GM04504 (cell line): ENCODE measurements at regions not wholly inside any gene's neighbourhood (a gene's known extent, or its start where the extent isn't known, plus 50 kb on each side); places are given as distances from the start of the nearest gene placed in this dataset.
A peak's percentile ranks its signal among the peaks of the same experiment; 100 is the strongest.
"Not testable (repeated sequence)": the region's sequence is repeated elsewhere in the genome, so short reads cannot be mapped to it uniquely, and the experiment has no call there.

Source experiments
- DNase-seq: peaks from one replicate; pipeline ENCODE4 v3.0.0-alpha.2; 2012; ENCODE audit warnings: low read depth

GRCh38 chr12:76971216-76971879 lies 92.5 kb upstream of the CSRP2 start:
- DNase-seq = not testable (repeated sequence)

GRCh38 chr12:76967181-76967885 lies 88.5 kb upstream of the CSRP2 start:
- DNase-seq = no peak

- no peak for DNase-seq
Measured at GRCh38 chr12:76964784-76965571, 86.2 kb upstream of the CSRP2 start.

DNA sequence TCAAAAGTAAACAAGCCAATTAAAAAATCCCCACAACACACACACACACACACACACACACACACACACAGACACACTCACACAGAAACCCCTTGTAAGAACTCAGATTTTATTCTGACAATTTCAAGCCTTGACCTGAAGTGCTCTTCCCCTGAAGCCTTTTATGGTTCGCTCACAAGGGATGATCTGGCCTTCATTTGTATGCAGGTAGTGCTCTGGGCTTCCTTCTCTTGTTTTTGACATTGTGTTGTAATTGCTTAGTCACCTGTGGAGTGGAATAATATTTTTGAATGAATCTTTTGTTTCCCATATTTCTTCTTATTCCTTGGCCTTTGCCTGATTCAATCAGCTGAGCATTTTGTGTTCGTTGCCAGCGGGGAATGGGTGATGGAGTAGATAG lies 83.3 kb upstream of the CSRP2 start:
- no peak for DNase-seq

DNA sequence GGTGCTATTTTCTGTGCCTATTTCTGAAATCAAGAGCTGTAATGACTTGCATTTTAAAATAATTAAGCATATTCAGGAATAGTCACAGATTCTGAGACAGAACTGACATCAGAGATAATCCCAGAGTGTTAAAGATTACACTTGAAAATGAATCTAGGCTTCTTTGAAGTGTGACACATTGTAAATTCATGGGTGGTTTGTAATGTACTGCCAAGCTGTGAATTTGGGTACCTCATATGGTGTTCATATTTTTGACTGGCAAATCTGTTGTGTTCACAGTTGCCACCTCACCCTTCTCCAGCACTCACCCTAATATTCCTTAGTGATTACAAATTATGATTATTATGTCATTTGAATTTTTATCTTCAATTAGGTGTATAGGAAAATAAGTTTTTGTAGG lies 78.5 kb upstream of the CSRP2 start:
- no peak for DNase-seq

- DNase-seq = no peak
Measured at GRCh38 chr12:76952995-76953394, 74.2 kb upstream of the CSRP2 start.

GRCh38 chr12:76948879-76949278 lies 70.1 kb upstream of the CSRP2 start:
- no peak for DNase-seq

DNA sequence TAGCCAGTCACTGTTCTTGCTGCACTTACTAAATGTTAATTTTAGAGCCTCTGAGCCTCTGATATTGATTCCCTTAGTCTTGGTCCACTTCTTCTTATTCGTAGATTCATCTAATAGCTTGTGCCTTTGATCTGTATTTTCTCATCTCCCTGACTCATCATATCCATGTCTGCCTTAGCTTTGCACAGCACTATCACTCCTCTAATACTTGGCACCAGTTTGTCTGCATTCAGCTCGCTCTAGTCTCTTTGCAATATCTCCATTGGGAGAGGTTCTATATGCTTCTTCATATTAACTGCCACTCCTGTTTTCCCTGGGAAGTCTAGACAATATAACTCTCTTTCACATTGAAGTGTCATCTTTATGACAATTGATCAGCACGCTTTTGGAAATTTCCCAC lies 68.5 kb upstream of the CSRP2 start:
- no peak for DNase-seq

DNA sequence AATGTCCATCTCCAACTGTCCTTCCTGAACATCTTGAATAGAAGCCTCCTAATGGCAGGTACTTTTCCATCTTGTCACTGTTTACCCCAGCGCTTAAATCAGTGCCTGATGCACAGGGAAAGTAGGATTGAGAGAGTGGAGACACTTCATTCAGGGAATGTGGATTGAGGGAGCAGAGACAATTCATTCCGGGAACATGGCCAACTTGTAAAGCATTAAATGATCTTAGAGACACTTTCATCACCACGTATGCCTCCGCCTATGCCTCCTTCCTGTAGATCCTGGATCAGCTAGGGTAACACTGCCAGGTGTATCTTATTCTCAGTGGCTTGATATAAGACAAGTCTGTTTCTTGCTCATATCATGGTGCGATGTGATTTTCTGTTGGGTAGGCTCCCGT lies 67.6 kb upstream of the CSRP2 start:
- DNase-seq = no peak

DNA sequence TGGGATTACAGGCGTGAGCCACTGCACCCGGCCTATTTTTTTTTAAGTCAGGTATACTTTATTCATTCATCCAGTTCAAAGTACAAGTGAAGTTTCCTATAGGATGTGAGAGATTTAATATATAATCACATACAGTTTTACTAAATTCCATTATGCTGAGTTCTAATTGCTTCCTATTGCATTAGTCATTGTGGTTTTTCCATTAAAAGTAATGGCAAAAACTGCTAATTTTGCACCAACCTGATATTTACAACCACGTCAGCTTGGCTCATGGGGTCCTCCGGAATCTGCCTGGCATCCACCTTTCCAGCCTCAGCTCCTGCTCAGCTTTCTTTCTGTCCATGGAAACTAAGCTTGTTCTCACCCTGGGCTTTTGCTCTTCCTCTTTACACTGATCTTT lies 67.0 kb upstream of the CSRP2 start:
- no peak for DNase-seq

DNA sequence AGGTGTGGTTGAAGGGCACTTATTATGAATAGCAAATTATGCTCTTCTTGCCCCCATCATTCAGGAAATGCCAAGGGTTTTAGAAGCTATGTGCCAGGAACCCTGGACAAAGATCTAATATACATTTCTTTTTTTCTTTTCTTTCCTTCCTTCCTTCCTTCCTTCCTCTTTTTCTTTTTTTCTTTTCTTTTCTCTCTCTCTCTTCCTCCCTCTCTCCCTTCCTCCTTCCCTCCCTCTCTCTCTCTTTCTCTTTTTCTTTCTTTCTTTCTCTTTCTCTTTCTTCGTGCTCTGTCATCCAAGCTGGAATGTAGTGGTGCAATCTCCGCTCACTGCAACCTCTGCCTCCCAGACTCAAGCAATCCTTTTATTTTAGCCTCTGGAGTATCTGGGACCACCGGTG lies 66.1 kb upstream of the CSRP2 start:
- DNase-seq = no peak

DNA sequence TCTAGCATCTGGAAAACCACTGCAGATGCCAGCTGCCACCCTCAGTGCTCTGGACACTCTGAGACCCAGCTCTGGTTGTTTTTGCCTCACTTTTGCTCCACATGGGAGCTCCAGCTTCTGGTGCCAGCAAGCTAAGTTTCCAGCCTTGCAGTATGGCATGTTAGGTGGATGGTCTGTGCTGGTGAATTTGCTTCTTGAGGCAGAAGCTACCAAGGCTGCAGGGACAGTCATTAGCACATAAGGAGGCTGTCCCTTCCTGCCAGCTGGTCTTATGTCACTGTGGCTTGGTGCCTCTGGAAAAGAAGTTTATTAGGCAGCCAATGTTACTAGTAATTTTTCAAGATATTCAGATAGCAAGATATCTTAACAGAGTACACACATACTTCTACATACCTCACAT lies 64.2 kb upstream of the CSRP2 start:
- DNase-seq = no peak

- peak; percentile 64 for DNase-seq
Measured at GRCh38 chr12:76942267-76942666, 63.4 kb upstream of the CSRP2 start.

DNA sequence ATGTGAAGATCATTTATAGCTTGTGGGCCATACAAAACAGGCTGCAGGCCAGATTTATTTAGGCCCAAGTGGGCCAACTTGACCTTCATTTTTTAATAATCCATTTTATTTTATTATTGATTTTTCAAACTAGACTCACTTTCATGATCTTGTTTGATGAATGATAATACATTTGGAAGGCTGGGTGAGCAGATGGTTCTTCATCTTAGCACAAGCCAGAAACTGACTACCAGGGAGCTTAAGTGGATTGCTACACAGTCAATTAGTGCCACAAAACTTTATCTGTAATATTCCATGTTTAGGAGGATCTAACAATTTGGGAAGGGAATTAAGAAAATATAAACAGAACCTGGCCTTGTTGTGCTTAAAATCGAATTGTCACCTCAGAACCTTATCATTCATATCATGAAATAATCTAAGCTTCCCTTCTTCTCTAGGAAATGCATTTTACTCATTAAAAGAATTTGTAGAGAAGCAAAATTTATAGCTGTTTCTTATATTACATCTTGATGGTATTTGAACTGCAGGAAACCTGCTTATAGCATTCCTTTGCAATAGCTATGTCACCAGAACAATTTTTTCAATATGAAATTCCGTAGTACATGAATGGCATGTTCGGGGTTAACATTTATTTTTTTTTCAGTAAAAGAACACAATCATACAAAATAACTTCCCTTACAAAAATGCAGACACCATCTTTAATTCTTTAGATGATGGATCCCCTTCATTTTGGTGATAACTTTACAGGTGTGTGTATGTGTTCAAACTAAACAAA lies 62.0 kb upstream of the CSRP2 start:
- no peak for DNase-seq

DNA sequence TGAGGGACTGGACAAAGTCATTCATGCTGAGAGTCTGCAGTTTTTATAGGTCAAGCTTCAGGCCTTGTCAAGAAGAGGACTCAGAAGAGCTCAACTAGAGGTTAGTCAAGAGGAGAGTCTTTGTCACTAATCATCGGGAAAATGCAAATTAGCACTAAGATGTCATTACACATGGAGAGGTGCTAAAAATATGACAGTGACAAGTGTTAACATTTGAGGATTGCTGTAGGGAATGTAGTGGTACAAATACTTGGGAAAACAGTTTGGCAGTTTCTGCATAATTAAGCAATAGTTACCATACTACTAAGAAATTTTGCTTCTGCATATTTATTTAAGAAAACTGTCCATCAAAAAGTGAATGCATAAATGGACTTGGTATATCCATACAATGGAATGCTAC lies 60.9 kb upstream of the CSRP2 start:
- DNase-seq = no peak

GRCh38 chr12:76936275-76937193 lies 57.7 kb upstream of the CSRP2 start:
- DNase-seq = no peak

DNA sequence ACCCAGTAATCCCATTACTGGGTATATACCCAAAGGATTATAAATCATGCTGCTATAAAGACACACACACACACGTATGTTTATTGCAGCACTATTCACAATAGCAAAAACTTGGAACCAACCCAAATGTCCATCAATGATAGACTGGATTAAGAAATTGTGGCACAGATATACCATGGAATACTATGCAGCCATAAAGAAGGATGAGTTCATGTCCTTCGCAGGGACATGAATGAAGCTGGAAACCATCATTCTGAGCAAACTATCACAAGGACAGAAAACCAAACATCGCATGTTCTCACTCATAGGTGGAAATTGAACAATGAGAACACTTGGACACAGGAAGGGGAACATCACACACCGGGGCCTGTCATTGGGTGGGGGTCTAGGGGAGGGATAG lies 54.6 kb upstream of the CSRP2 start:
- DNase-seq = not testable (repeated sequence)

DNA sequence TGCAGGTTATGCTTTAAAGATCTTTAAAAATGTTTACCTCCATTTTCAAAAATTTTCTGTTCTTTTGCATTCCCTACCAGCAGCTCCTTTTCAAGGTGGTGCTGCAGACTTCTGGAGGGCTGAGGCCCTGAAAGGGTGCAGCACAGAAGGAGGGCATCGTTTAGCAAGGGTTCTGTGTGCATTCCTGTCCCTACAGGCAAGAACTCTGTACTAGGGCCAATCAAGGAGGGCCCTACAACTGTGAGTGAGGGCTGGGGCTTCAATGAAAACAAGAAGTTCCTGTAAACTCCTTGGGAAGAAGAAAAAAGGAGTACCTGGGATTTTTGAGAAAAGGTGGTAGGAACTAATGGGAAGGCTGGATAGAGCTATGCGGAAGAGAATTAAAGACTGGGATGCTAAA lies 50.7 kb upstream of the CSRP2 start:
- DNase-seq = no peak
